ENCODE measurements at regions not wholly inside any gene's neighbourhood (a gene's known extent, or its start where the extent isn't known, plus 50 kb on each side); places are given as distances from the start of the nearest gene placed in this dataset.

- DNase-seq (ENCODE audit: low read depth): no peak
Measured at GRCh38 chr14:61107869-61108493, 126.9 kb downstream of the SLC38A6 start.

DNA sequence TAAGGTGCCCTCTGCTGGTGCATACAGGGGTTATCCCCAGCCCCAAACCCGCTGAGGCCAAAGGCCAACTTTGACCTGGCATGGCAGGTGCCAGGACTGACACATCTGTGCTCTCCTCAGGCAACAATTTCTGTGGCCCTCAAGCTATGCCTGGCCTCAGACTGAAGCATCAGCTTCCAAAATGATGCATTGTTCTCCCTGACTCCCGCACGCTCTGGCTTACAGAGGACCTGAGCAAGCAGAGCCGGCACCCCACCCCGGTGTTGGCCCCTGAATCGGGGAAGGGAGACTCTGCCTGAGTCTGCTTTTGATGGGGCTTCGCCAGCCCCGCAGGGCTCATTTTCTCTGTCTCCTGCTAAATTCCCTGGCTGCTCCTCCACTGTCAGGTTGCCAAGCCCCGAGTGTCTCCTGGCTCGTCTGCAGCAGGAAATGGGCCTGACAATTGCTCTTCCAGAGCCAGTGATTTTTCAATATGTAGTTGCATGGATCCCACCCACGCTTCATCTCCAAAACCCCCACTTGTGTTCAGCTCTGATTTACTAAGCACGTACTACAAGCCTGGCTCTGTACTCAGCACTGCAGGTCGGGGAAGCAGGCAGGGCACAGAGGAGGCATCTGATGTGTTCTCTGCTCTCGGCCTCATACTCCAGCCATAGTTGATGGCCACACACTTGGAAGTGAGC is 126.1 kb downstream of the SLC38A6 start:
- no peak for DNase-seq (ENCODE audit: low read depth)

DNA sequence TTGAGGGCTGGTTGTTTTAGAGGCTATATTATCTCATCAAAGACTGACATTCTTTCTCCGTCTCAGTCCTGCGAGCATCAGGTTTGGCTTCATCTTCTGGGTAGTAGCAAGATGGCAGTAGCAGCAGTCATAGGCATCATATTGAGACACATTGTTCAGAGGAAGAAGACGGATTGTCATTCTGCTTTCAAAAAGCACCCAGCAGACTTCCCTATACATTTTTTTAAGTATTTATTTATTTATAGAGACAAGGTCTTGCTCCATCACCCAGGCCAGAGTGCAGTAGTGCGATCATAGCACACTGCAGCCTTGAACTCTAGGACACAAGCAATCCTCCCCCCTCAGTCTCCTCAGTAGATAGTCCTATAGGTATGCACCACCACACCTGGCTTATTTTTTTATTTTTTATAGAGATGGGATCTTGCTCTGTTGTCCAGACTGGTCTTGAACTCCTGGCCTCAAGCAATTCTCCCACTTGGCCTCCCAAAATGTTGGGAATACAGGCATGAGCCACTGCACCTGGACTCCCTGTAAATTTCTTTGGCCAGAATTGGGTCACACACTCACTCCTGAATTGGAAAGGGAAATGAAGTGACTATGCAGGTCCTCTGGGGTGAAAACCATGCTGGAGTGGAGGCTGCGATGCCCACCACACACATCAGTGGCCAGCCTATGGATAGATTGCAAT is 125.4 kb downstream of the SLC38A6 start:
- no peak for DNase-seq (ENCODE audit: low read depth)

DNA sequence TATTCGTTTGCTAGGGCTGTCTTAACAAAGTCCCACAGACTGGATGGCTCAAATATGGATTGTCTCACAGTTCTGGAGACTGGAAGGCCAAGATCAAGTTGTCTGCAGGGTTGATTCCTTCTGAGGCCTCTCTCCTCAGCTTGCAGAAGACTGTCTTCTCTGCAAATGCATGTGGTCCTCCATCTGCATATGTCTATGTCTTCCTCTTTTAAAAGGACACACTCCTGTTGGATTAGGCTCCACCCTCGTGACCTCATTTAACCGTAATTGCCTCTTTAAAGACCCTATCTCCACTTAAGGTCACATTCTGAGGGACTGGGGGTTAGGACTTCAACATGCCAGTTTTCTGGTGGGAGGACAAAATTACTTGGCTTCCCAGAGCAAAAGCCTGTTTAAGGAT is 123.3 kb downstream of the SLC38A6 start:
- DNase-seq (ENCODE audit: low read depth): no peak

GRCh38 chr14:61103541-61104339 is 122.7 kb downstream of the SLC38A6 start:
- DNase-seq (ENCODE audit: low read depth): peak; percentile 94

GRCh38 chr14:61102549-61103466 is 121.8 kb downstream of the SLC38A6 start:
- DNase-seq (ENCODE audit: low read depth): no peak

Data from amniotic epithelial cell (primary cell).